Psoas muscle (tissue), 7 donors: ENCODE measurements at regions not wholly inside any gene's neighbourhood (a gene's known extent, or its start where the extent isn't known, plus 50 kb on each side); places are given as distances from the start of the nearest gene placed in this dataset.

Source experiments
- ATAC-seq, 4 donors: fragments of 200-7000 bp; cut with Tn5 transposase; one replicate each; pipeline ENCODE4 v1.9.1; 2020; ENCODE audit warnings: moderate library complexity in 3 of 4, mild to moderate bottlenecking in 2 of 4
- DNase-seq, 2 donors: peaks; one replicate each; pipeline ENCODE4 v3.0.0-alpha.2; 2020
- H3K27ac ChIP-seq: fragments of 200-600 bp; one replicate; pipeline ENCODE4 v1.8.0; 2022
- H3K27me3 ChIP-seq, 3 donors: fragments of 200-600 bp in 1 of 3; one replicate each; pipeline versions ENCODE4 v1.6.1 to v1.8.0; 2013 to 2022; ENCODE audit warnings: low read length in 2 of 3, mild to moderate bottlenecking in 2 of 3, moderate library complexity in 1 of 3; ENCODE audit not compliant: insufficient read depth in 3 of 3
- H3K36me3 ChIP-seq, 2 donors: fragments of 200-600 bp in 1 of 2; one replicate each; pipeline versions ENCODE4 v1.6.1 to v1.8.0; 2013 to 2022; ENCODE audit warnings: low read depth in 1 of 2, mild to moderate bottlenecking in 1 of 2, moderate library complexity in 1 of 2; ENCODE audit not compliant: insufficient read depth in 1 of 2
- H3K4me1 ChIP-seq: fragments of 200-600 bp; one replicate; pipeline ENCODE4 v1.8.0; 2022
- H3K4me3 ChIP-seq: fragments of 200-600 bp; one replicate; pipeline ENCODE4 v1.8.0; 2022; ENCODE audit warnings: mild to moderate bottlenecking
- H3K9me3 ChIP-seq: fragments of 200-600 bp; one replicate; pipeline ENCODE4 v1.8.0; 2022
- WGBS, 3 donors: extraction: QIAGEN DNeasy Blood & Tissue Kit; methylation state at CpG; one replicate each; pipeline versions ENCODE4 v1.1.6 to v1.1.7; 2013; 5-methylcytosine and 5-hydroxymethylcytosine counted together
- intact Hi-C, 2 donors: fragments of 100-400 bp; cut with DNase I; formaldehyde crosslinking; loops; one replicate each; pipeline versions ENCODE4 v1.11.0 to v1.14.2; 2022
- TF ChIP-seq, protein P1 (sequence below): fragments of 200-600 bp; IDR thresholded peaks from one replicate; pipeline ENCODE4 v1.8.0; 2022; ENCODE audit warnings: antibody characterized with exemption
- donor health status: healthy with polysubstance abuse.
- donor health status: DM: no; HTN: no; CAD: no; lungs with moderate emphysema.
- donor health status: Bipolar disorder and iron deficiency.
- donor health status: healthy.
- donor health status: DM: yes; HTN: yes; CAD: no.
- donor health status: DM: no; HTN: no; CAD: no.
- donor health status: DM: yes; HTN: yes; CAD: no.

- no peaks in the 10 kb centered on the region for H3K9me3 ChIP-seq
- ATAC-seq: no peak
- 67 to 72% (median 70%) methylated on average over 11 of the region's 11 CpGs for WGBS, 3 donors
- DNase-seq: no peak
- H3K27me3 ChIP-seq: no peaks in the 10 kb centered on the region
- TF ChIP-seq, protein P1, sequence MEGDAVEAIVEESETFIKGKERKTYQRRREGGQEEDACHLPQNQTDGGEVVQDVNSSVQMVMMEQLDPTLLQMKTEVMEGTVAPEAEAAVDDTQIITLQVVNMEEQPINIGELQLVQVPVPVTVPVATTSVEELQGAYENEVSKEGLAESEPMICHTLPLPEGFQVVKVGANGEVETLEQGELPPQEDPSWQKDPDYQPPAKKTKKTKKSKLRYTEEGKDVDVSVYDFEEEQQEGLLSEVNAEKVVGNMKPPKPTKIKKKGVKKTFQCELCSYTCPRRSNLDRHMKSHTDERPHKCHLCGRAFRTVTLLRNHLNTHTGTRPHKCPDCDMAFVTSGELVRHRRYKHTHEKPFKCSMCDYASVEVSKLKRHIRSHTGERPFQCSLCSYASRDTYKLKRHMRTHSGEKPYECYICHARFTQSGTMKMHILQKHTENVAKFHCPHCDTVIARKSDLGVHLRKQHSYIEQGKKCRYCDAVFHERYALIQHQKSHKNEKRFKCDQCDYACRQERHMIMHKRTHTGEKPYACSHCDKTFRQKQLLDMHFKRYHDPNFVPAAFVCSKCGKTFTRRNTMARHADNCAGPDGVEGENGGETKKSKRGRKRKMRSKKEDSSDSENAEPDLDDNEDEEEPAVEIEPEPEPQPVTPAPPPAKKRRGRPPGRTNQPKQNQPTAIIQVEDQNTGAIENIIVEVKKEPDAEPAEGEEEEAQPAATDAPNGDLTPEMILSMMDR: no peak
- H3K36me3 ChIP-seq: no peaks in the 10 kb centered on the region
- peak overlapping the region; percentile 71 for H3K27ac ChIP-seq
- intact Hi-C loops: loop anchor here in 1 of 2 donors (2.0 kb wide), 1 partner anchor 207 kb away; no protein-coding TSS in a partner anchor
- H3K4me3 ChIP-seq: no peak overlapping the region
- H3K4me1 ChIP-seq: peaks cover 21% of the 10 kb centered on the region
Measured at GRCh38 chr9:113653746-113654604, 190.4 kb downstream of the RGS3 start.

GRCh38 chr9:113654605-113655428 lies 191.3 kb downstream of the RGS3 start:
- Histone ChIP-seq H3K36me3 (no peaks in the 10 kb centered on the region), H3K4me3 (no peak overlapping the region), H3K4me1 (peaks cover 22% of the 10 kb centered on the region), H3K9me3 (no peaks in the 10 kb centered on the region), H3K27ac (peak overlapping the region; percentile 71), H3K27me3 (no peaks in the 10 kb centered on the region)
- TF ChIP-seq, protein P1: no peak
- ATAC-seq: peak; percentile 14 to 50 (median 37)
- intact Hi-C loops: loop anchor here (1.0 to 5.0 kb wide), 4 partner anchors 64 to 378 kb away; partner anchors contain the start of genes ALAD (in 1 of the 2), CDC26 (in 1 of the 2) and PRPF4 (in 1 of the 2)
- 33 to 42% (median 34%) methylated on average over 13 of the region's 13 CpGs for WGBS, 3 donors
- peak; percentile 72 to 81 for DNase-seq

GRCh38 chr9:113656771-113657670 lies 193.5 kb downstream of the RGS3 start:
- no peak for DNase-seq

More at GRCh38 chr9:113656771-113657670, 193.5 kb downstream of the RGS3 start:
- TF ChIP-seq, protein P1: no peak
- peak; percentile 18 to 57 (median 52) for ATAC-seq
- H3K36me3 ChIP-seq: no peaks in the 10 kb centered on the region
- H3K9me3 ChIP-seq: no peaks in the 10 kb centered on the region
- intact Hi-C loops: loop anchor here in 1 of 2 donors (5.0 kb wide), 2 partner anchors 255 to 380 kb away; partner anchors contain the start of genes ALAD, CDC26 and PRPF4
- no peak overlapping the region for H3K27ac ChIP-seq
- H3K4me3 ChIP-seq: no peak overlapping the region
- peaks cover 22% of the 10 kb centered on the region for H3K4me1 ChIP-seq
- 43 to 48% (median 47%) methylated on average over 20 to 21 of the region's 21 CpGs for WGBS, 3 donors
- no peaks in the 10 kb centered on the region for H3K27me3 ChIP-seq
